ENCODE measurements at regions not wholly inside any gene's neighbourhood (a gene's known extent, or its start where the extent isn't known, plus 50 kb on each side); places are given as distances from the start of the nearest gene placed in this dataset.

- Mint-ChIP-seq H3K27ac (no peak overlapping the region), H3K36me3 (no peaks in the 10 kb centered on the region), H3K9me3 (peaks cover 0 to 2% (median 0%) of the 10 kb centered on the region in 5 donors), H3K27me3 (no peaks in the 10 kb centered on the region), H3K4me3 (no peak overlapping the region), H3K4me1 (no peaks in the 10 kb centered on the region)
- ChIA-PET CTCF (no interaction called here), POLR2A (no interaction called here)
- no peaks in the 10 kb centered on the region for H3K27me3 ChIP-seq (ENCODE audit: insufficient read depth, low read length, poor library complexity, severe bottlenecking)
- H3K4me1 ChIP-seq (ENCODE audit: insufficient read depth, low read length): no peaks in the 10 kb centered on the region
- no peaks in the 10 kb centered on the region for H3K36me3 ChIP-seq (ENCODE audit: insufficient read depth, low read length)
- H3K27ac ChIP-seq (ENCODE audit: low read depth, low read length): no peak overlapping the region
- H3K4me3 ChIP-seq (ENCODE audit: low read length): no peak overlapping the region
- no peaks in the 10 kb centered on the region for H3K9me3 ChIP-seq (ENCODE audit: low read length)
- DNase-seq: no peak
Observed at GRCh38 chr7:93765475-93765874, 125.1 kb downstream of the TFPI2 start.

- H3K27ac Mint-ChIP-seq: no peak overlapping the region
- no peak for DNase-seq
- Histone ChIP-seq H3K9me3 (ENCODE audit: low read length) (no peaks in the 10 kb centered on the region), H3K27me3 (ENCODE audit: insufficient read depth, low read length, poor library complexity, severe bottlenecking) (no peaks in the 10 kb centered on the region), H3K36me3 (ENCODE audit: insufficient read depth, low read length) (no peaks in the 10 kb centered on the region), H3K4me1 (ENCODE audit: insufficient read depth, low read length) (no peaks in the 10 kb centered on the region), H3K27ac (ENCODE audit: low read depth, low read length) (no peak overlapping the region), H3K4me3 (ENCODE audit: low read length) (no peak overlapping the region)
- no peaks in the 10 kb centered on the region for H3K4me1 Mint-ChIP-seq
- H3K4me3 Mint-ChIP-seq: no peak overlapping the region
- no peaks in the 10 kb centered on the region for H3K9me3 Mint-ChIP-seq
- H3K36me3 Mint-ChIP-seq: no peaks in the 10 kb centered on the region
- ChIA-PET POLR2A (no interaction called here), CTCF (no interaction called here)
- H3K27me3 Mint-ChIP-seq: no peaks in the 10 kb centered on the region
Observed at GRCh38 chr7:93758631-93759030, 131.9 kb downstream of the TFPI2 start.

- H3K4me3 Mint-ChIP-seq: no peak overlapping the region
- CTCF ChIA-PET: no interaction called here
- no peaks in the 10 kb centered on the region for H3K36me3 Mint-ChIP-seq
- POLR2A ChIA-PET: no interaction called here
- no peaks in the 10 kb centered on the region for H3K4me1 Mint-ChIP-seq
- H3K9me3 Mint-ChIP-seq: no peaks in the 10 kb centered on the region
- H3K27me3 ChIP-seq (ENCODE audit: insufficient read depth, low read length, poor library complexity, severe bottlenecking): no peaks in the 10 kb centered on the region
- no peaks in the 10 kb centered on the region for H3K4me1 ChIP-seq (ENCODE audit: insufficient read depth, low read length)
- no peaks in the 10 kb centered on the region for H3K9me3 ChIP-seq (ENCODE audit: low read length)
- H3K36me3 ChIP-seq (ENCODE audit: insufficient read depth, low read length): no peaks in the 10 kb centered on the region
- H3K4me3 ChIP-seq (ENCODE audit: low read length): no peak overlapping the region
- H3K27ac ChIP-seq (ENCODE audit: low read depth, low read length): no peak overlapping the region
- H3K27ac Mint-ChIP-seq: no peak overlapping the region
- H3K27me3 Mint-ChIP-seq: no peaks in the 10 kb centered on the region
- DNase-seq: no peak
Observed at GRCh38 chr7:93757426-93757825, 133.1 kb downstream of the TFPI2 start.

GRCh38 chr7:93756890-93757289, 133.7 kb downstream of the TFPI2 start:
- Histone ChIP-seq H3K4me1 (ENCODE audit: insufficient read depth, low read length) (no peaks in the 10 kb centered on the region), H3K9me3 (ENCODE audit: low read length) (no peaks in the 10 kb centered on the region), H3K36me3 (ENCODE audit: insufficient read depth, low read length) (no peaks in the 10 kb centered on the region), H3K27me3 (ENCODE audit: insufficient read depth, low read length, poor library complexity, severe bottlenecking) (no peaks in the 10 kb centered on the region), H3K27ac (ENCODE audit: low read depth, low read length) (no peak overlapping the region), H3K4me3 (ENCODE audit: low read length) (no peak overlapping the region)
- Mint-ChIP-seq H3K27me3 (no peaks in the 10 kb centered on the region), H3K9me3 (no peaks in the 10 kb centered on the region), H3K4me1 (no peaks in the 10 kb centered on the region), H3K36me3 (no peaks in the 10 kb centered on the region), H3K4me3 (no peak overlapping the region), H3K27ac (no peak overlapping the region)
- POLR2A ChIA-PET: no interaction called here
- CTCF ChIA-PET: no interaction called here
- no peak for DNase-seq

GRCh38 chr7:93751421-93751820, 139.1 kb downstream of the TFPI2 start:
- H3K4me3 Mint-ChIP-seq: no peak overlapping the region
- H3K27me3 Mint-ChIP-seq: no peaks in the 10 kb centered on the region
- Histone ChIP-seq H3K9me3 (ENCODE audit: low read length) (no peaks in the 10 kb centered on the region), H3K4me3 (ENCODE audit: low read length) (no peak overlapping the region), H3K27ac (ENCODE audit: low read depth, low read length) (no peak overlapping the region), H3K27me3 (ENCODE audit: insufficient read depth, low read length, poor library complexity, severe bottlenecking) (no peaks in the 10 kb centered on the region), H3K4me1 (ENCODE audit: insufficient read depth, low read length) (no peaks in the 10 kb centered on the region), H3K36me3 (ENCODE audit: insufficient read depth, low read length) (no peaks in the 10 kb centered on the region)
- no peak overlapping the region for H3K27ac Mint-ChIP-seq
- no peaks in the 10 kb centered on the region for H3K4me1 Mint-ChIP-seq
- peaks cover 0 to 2% (median 0%) of the 10 kb centered on the region in 5 donors for H3K9me3 Mint-ChIP-seq
- ChIA-PET CTCF (no interaction called here), POLR2A (no interaction called here)
- H3K36me3 Mint-ChIP-seq: no peaks in the 10 kb centered on the region
- DNase-seq: no peak

- H3K27me3 ChIP-seq (ENCODE audit: insufficient read depth, low read length, poor library complexity, severe bottlenecking): no peaks in the 10 kb centered on the region
- ChIA-PET POLR2A (no interaction called here), CTCF (no interaction called here)
- H3K27me3 Mint-ChIP-seq: no peaks in the 10 kb centered on the region
- H3K4me3 Mint-ChIP-seq: no peak overlapping the region
- H3K36me3 Mint-ChIP-seq: no peaks in the 10 kb centered on the region
- H3K36me3 ChIP-seq (ENCODE audit: insufficient read depth, low read length): no peaks in the 10 kb centered on the region
- no peaks in the 10 kb centered on the region for H3K4me1 Mint-ChIP-seq
- peaks cover 0 to 2% (median 0%) of the 10 kb centered on the region in 5 donors for H3K9me3 Mint-ChIP-seq
- H3K27ac Mint-ChIP-seq: no peak overlapping the region
- H3K4me1 ChIP-seq (ENCODE audit: insufficient read depth, low read length): no peaks in the 10 kb centered on the region
- H3K4me3 ChIP-seq (ENCODE audit: low read length): no peak overlapping the region
- H3K27ac ChIP-seq (ENCODE audit: low read depth, low read length): no peak overlapping the region
- DNase-seq: no peak
- H3K9me3 ChIP-seq (ENCODE audit: low read length): no peaks in the 10 kb centered on the region
Observed at GRCh38 chr7:93750986-93751385, 139.6 kb downstream of the TFPI2 start.

- Mint-ChIP-seq H3K36me3 (no peaks in the 10 kb centered on the region), H3K27me3 (no peaks in the 10 kb centered on the region), H3K4me3 (no peak overlapping the region), H3K27ac (no peak overlapping the region), H3K9me3 (peaks cover 0 to 2% (median 0%) of the 10 kb centered on the region in 5 donors), H3K4me1 (no peaks in the 10 kb centered on the region)
- Histone ChIP-seq H3K4me1 (ENCODE audit: insufficient read depth, low read length) (no peaks in the 10 kb centered on the region), H3K4me3 (ENCODE audit: low read length) (no peak overlapping the region), H3K36me3 (ENCODE audit: insufficient read depth, low read length) (no peaks in the 10 kb centered on the region), H3K9me3 (ENCODE audit: low read length) (no peaks in the 10 kb centered on the region), H3K27me3 (ENCODE audit: insufficient read depth, low read length, poor library complexity, severe bottlenecking) (no peaks in the 10 kb centered on the region), H3K27ac (ENCODE audit: low read depth, low read length) (no peak overlapping the region)
- ChIA-PET CTCF (no interaction called here), POLR2A (no interaction called here)
- DNase-seq: no peak
Observed at GRCh38 chr7:93747019-93747418, 143.5 kb downstream of the TFPI2 start.

GRCh38 chr7:93739424-93739823, 151.1 kb downstream of the TFPI2 start:
- H3K9me3 Mint-ChIP-seq: no peaks in the 10 kb centered on the region
- no peaks in the 10 kb centered on the region for H3K36me3 Mint-ChIP-seq
- H3K27me3 ChIP-seq (ENCODE audit: insufficient read depth, low read length, poor library complexity, severe bottlenecking): no peaks in the 10 kb centered on the region
- no peak overlapping the region for H3K4me3 Mint-ChIP-seq
- no peak overlapping the region for H3K27ac Mint-ChIP-seq
- H3K27ac ChIP-seq (ENCODE audit: low read depth, low read length): no peak overlapping the region
- no peaks in the 10 kb centered on the region for H3K36me3 ChIP-seq (ENCODE audit: insufficient read depth, low read length)
- no peaks in the 10 kb centered on the region for H3K27me3 Mint-ChIP-seq
- H3K4me1 Mint-ChIP-seq: no peaks in the 10 kb centered on the region
- no peaks in the 10 kb centered on the region for H3K9me3 ChIP-seq (ENCODE audit: low read length)
- H3K4me1 ChIP-seq (ENCODE audit: insufficient read depth, low read length): no peaks in the 10 kb centered on the region
- ChIA-PET POLR2A (no interaction called here), CTCF (no interaction called here)
- no peak for DNase-seq
- H3K4me3 ChIP-seq (ENCODE audit: low read length): no peak overlapping the region

GRCh38 chr7:93737953-93738352, 152.6 kb downstream of the TFPI2 start:
- no peaks in the 10 kb centered on the region for H3K4me1 Mint-ChIP-seq
- H3K36me3 Mint-ChIP-seq: no peaks in the 10 kb centered on the region
- no peak overlapping the region for H3K27ac ChIP-seq (ENCODE audit: low read depth, low read length)
- H3K27me3 ChIP-seq (ENCODE audit: insufficient read depth, low read length, poor library complexity, severe bottlenecking): no peaks in the 10 kb centered on the region
- H3K36me3 ChIP-seq (ENCODE audit: insufficient read depth, low read length): no peaks in the 10 kb centered on the region
- H3K9me3 ChIP-seq (ENCODE audit: low read length): no peaks in the 10 kb centered on the region
- CTCF ChIA-PET: no interaction called here
- no peak for DNase-seq
- POLR2A ChIA-PET: no interaction called here
- H3K4me3 Mint-ChIP-seq: no peak overlapping the region
- H3K4me3 ChIP-seq (ENCODE audit: low read length): no peak overlapping the region
- no peaks in the 10 kb centered on the region for H3K27me3 Mint-ChIP-seq
- no peaks in the 10 kb centered on the region for H3K4me1 ChIP-seq (ENCODE audit: insufficient read depth, low read length)
- H3K9me3 Mint-ChIP-seq: no peaks in the 10 kb centered on the region
- no peak overlapping the region for H3K27ac Mint-ChIP-seq
